ENCODE measurements at regions not wholly inside any gene's neighbourhood (a gene's known extent, or its start where the extent isn't known, plus 50 kb on each side); places are given as distances from the start of the nearest gene placed in this dataset.
A peak's percentile ranks its signal among the peaks of the same experiment; 100 is the strongest.

DNA sequence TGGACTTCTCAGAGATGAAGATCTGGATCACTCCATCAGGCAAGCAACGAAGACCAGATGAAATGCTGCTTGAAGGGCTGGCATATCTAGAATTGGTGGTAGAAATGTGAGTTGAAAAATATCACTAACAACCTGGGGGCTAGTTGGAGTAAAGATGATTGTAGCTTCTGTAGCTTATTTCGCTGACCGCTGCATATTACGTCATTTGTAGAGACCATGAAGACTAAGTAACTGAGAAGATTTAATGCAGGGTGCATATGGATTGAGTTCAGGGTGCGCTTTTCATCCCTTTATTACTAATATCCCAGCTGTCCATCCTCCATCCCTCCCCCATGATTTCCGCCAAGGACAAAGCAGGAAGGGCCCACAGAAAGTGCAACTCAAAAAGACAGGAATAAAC, 1364.0 kb downstream of the PCDH9 start:
- Mint-ChIP-seq H3K27me3 (no peaks in the 10 kb centered on the region), H3K36me3 (no peaks in the 10 kb centered on the region), H3K4me3 (no peak overlapping the region), H3K27ac (no peak overlapping the region), H3K4me1 (no peaks in the 10 kb centered on the region), H3K9me3 (peaks cover 0 to 3% (median 0%) of the 10 kb centered on the region in 7 donors)
- no peak for DNase-seq
- ATAC-seq (ENCODE audit: low read depth in 2 of 2): no peak

GRCh38 chr13:65865206-65865605, 1364.9 kb downstream of the PCDH9 start:
- Mint-ChIP-seq H3K4me1 (no peaks in the 10 kb centered on the region), H3K36me3 (no peaks in the 10 kb centered on the region), H3K27ac (no peak overlapping the region), H3K27me3 (no peaks in the 10 kb centered on the region), H3K9me3 (peaks cover 0 to 3% (median 0%) of the 10 kb centered on the region in 7 donors), H3K4me3 (no peak overlapping the region)
- DNase-seq (no peak), ATAC-seq (ENCODE audit: low read depth in 2 of 2) (no peak)

DNA sequence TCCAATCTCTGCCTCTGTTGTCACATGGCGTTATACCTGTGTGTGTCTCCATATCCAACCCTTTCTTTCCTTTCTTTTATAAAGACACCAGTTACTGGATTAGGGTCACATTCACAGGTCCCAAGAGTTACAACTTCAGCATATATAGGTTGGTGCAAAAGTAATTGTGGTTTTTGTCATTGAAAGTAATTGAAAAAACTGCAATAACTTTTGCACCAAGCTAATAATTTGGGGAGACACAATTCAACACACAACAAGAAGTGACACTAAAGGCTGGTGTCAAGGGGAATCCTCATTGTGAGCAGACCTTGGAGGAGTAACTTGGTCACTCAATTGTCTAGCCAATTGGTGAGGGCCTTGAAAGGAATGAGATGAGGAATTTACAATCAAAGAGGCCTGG, 1366.1 kb downstream of the PCDH9 start:
- Mint-ChIP-seq H3K36me3 (no peaks in the 10 kb centered on the region), H3K9me3 (peaks cover 0 to 3% (median 0%) of the 10 kb centered on the region in 7 donors), H3K4me3 (no peak overlapping the region), H3K27me3 (no peaks in the 10 kb centered on the region), H3K27ac (peak overlapping the region in 1 of 6 donors; percentile 29), H3K4me1 (no peaks in the 10 kb centered on the region)
- DNase-seq (no peak), ATAC-seq (ENCODE audit: low read depth in 2 of 2) (no peak)

DNA sequence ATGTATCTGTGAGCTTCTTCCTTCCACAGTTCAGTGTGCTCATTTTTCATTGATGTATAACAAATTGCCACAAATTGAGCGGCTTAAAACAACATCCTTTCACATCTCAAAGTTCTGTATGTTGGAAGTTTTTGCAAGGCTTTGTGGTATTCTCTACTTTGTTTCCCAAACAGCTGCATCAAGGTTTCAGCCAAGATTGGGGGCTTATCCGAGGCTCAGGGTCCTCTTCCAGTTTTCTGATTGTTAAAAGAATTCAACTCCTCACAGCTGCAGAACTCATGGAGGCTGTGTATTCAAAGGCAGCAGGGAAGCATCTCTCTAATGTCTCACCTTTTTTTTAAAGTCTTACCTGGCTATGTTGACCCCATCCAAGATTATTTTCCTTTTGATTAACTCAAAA, 1369.8 kb downstream of the PCDH9 start:
- Mint-ChIP-seq H3K27me3 (no peaks in the 10 kb centered on the region), H3K4me3 (no peak overlapping the region), H3K4me1 (no peaks in the 10 kb centered on the region), H3K36me3 (no peaks in the 10 kb centered on the region), H3K9me3 (no peaks in the 10 kb centered on the region), H3K27ac (no peak overlapping the region)
- no peak for ATAC-seq (ENCODE audit: low read depth in 2 of 2)
- no peak for DNase-seq

DNA sequence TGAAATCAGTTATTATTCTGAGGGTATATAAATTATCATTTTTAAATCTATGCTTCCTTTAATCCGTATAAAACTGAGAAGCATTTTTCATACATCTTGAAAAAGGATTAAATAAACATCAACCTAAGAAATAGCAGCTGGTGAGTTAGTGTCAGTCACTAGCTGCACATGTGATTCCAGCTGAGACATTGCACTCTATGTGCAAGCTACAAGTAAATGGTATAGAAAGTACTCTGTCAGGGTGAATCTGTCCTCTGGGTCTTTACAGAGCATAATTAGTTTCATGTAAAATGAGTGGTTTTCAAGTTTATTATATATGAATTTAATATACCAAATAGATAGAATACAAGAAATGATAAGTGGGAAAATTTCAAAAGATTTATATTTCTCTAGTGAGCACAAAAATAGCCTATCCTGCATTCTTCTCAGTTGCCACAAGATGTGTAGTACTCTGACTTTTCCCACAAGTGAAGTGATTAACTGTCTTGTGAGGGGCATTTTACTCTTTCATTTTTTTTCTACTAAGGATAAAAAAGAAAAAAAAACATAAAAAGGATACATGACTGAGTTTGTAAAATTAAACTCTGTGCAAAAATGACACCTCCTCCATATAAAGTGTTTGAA, 1372.1 kb downstream of the PCDH9 start:
- H3K4me3 Mint-ChIP-seq: no peak overlapping the region
- H3K4me1 Mint-ChIP-seq: no peaks in the 10 kb centered on the region
- no peaks in the 10 kb centered on the region for H3K36me3 Mint-ChIP-seq
- H3K9me3 Mint-ChIP-seq: no peaks in the 10 kb centered on the region
- ATAC-seq (ENCODE audit: low read depth in 2 of 2): no peak
- no peak for DNase-seq
- H3K27me3 Mint-ChIP-seq: no peaks in the 10 kb centered on the region
- no peak overlapping the region for H3K27ac Mint-ChIP-seq

DNA sequence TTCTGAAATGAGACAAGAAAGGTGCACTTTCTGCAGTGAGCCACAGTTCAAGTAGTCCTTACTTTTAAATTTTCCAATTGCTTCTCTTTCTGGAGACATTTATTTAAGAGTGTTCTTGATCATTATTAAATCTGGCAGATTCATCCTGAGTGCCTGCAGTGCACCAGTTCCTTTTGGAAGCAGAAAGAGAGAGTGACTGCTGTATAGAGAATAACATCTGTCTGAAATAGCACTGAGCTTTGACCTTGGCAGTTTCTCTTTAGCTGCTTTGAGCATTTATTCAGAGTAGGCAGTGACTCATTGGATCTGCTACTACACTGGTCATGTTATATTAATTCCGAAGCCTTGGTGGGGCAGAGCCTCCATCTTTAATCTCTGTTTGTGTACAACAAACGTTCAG, 1373.7 kb downstream of the PCDH9 start:
- H3K27me3 Mint-ChIP-seq: peaks cover 0 to 3% (median 0%) of the 10 kb centered on the region in 3 donors
- H3K4me1 Mint-ChIP-seq: no peaks in the 10 kb centered on the region
- no peak overlapping the region for H3K4me3 Mint-ChIP-seq
- H3K9me3 Mint-ChIP-seq: no peaks in the 10 kb centered on the region
- no peaks in the 10 kb centered on the region for H3K36me3 Mint-ChIP-seq
- ATAC-seq (ENCODE audit: low read depth in 2 of 2) (no peak), DNase-seq (no peak)
- no peak overlapping the region for H3K27ac Mint-ChIP-seq

GRCh38 chr13:65855242-65855805, 1374.8 kb downstream of the PCDH9 start:
- Mint-ChIP-seq H3K9me3 (no peaks in the 10 kb centered on the region), H3K36me3 (no peaks in the 10 kb centered on the region), H3K4me1 (no peaks in the 10 kb centered on the region), H3K27ac (no peak overlapping the region), H3K27me3 (peaks cover 0 to 3% (median 0%) of the 10 kb centered on the region in 3 donors), H3K4me3 (no peak overlapping the region)
- DNase-seq (no peak), ATAC-seq (ENCODE audit: low read depth in 2 of 2) (no peak)

DNA sequence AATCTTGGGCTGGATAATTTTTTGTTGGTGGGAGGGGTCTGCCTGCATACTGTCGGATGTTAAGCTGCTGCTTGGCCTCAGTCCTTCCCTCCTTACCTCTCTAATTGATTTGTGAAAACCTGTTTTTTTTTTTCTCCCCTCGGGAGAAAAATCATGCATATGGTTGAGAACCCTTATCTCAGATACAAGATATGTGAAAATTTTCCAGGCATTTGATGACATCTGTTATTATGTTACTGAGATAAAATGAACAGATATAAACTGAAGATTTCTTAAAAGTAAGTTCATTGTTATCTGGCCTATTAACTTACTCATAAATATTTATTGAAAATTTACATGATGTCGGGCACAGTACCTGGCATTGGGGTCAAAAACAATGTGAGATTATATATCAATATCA, 1375.7 kb downstream of the PCDH9 start:
- Mint-ChIP-seq H3K27ac (no peak overlapping the region), H3K4me3 (no peak overlapping the region), H3K27me3 (peaks cover 0 to 3% (median 0%) of the 10 kb centered on the region in 3 donors), H3K36me3 (no peaks in the 10 kb centered on the region), H3K9me3 (no peaks in the 10 kb centered on the region), H3K4me1 (no peaks in the 10 kb centered on the region)
- DNase-seq (no peak), ATAC-seq (ENCODE audit: low read depth in 2 of 2) (no peak)

DNA sequence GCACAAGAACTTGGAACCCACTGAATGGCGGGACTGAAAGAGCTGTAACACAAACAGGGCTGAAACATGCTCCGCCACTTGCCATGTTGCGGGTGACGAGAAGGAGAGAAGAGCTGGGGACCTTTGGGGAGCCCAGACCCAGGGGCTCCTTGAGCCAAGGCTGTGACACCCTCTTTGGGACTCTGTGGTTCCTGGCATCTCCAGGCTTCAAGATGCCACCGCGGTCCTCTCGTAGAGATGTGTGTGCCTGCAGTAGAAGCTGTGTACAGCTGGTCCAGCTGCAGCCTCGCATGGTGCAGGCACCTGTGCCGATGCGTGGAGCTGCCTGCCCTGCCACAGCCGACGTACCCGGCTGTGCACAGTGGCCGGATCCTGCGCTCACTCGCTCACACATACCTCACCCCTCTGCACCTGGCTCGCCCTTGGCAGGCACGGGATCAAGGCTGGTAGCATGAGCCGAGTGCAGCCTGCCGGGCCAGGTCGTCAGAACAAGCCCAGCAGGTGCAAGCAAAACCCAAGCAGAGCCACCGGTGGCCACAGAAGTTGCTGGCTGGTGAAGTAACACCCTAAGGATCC, 1385.8 kb downstream of the PCDH9 start:
- Mint-ChIP-seq H3K27me3 (no peaks in the 10 kb centered on the region), H3K27ac (no peak overlapping the region), H3K9me3 (peaks cover 0 to 6% (median 0%) of the 10 kb centered on the region in 7 donors), H3K36me3 (no peaks in the 10 kb centered on the region), H3K4me1 (no peaks in the 10 kb centered on the region), H3K4me3 (no peak overlapping the region)
- no peak for ATAC-seq (ENCODE audit: low read depth in 2 of 2)
- no peak for DNase-seq

DNA sequence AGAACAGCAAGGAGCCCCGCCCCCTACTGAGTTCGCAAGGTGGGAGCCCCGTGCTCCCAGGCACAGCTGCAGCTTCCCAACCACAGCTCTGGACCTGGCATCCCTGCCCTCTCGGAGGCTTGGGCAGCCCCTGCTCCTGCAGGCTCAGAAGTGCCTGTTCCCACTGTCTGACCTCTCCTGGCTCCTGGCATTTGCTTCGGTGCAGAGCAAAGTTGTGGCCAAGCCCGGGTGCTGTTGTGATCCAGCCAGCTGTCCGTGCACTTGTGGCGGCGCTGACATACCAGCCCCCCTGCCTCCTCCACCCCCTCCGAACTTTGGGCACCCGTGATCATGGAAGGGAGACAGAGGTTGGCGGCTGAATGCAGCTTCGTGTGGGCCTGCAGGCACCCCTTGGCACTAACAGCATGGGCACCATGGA, 1386.8 kb downstream of the PCDH9 start:
- no peaks in the 10 kb centered on the region for H3K27me3 Mint-ChIP-seq
- H3K4me3 Mint-ChIP-seq: no peak overlapping the region
- H3K27ac Mint-ChIP-seq: no peak overlapping the region
- DNase-seq (no peak), ATAC-seq (ENCODE audit: low read depth in 2 of 2) (no peak)
- H3K4me1 Mint-ChIP-seq: no peaks in the 10 kb centered on the region
- peaks cover 0 to 6% (median 0%) of the 10 kb centered on the region in 7 donors for H3K9me3 Mint-ChIP-seq
- H3K36me3 Mint-ChIP-seq: no peaks in the 10 kb centered on the region

DNA sequence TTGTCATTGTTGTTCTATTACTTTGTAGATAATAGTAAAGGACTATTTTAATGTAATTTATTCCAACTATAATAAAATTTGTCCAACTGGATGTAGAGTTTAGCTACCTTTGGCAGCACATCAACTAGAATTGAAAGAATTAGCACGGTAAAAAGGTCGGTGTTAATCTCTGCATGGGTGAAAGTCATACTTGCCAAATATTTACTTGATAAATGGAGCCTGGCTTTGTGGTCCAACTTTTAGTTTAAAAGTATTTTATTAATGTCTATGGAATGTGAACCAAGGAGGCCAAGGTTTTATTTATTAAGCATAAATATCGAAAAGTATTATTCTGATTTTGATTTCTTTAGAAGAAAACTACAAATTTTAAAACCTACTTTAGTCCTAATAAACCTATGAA, 1389.0 kb downstream of the PCDH9 start:
- no peaks in the 10 kb centered on the region for H3K27me3 Mint-ChIP-seq
- DNase-seq (no peak), ATAC-seq (ENCODE audit: low read depth in 2 of 2) (no peak)
- no peak overlapping the region for H3K4me3 Mint-ChIP-seq
- H3K9me3 Mint-ChIP-seq: peaks cover 0 to 6% (median 0%) of the 10 kb centered on the region in 7 donors
- no peaks in the 10 kb centered on the region for H3K4me1 Mint-ChIP-seq
- H3K27ac Mint-ChIP-seq: no peak overlapping the region
- no peaks in the 10 kb centered on the region for H3K36me3 Mint-ChIP-seq

DNA sequence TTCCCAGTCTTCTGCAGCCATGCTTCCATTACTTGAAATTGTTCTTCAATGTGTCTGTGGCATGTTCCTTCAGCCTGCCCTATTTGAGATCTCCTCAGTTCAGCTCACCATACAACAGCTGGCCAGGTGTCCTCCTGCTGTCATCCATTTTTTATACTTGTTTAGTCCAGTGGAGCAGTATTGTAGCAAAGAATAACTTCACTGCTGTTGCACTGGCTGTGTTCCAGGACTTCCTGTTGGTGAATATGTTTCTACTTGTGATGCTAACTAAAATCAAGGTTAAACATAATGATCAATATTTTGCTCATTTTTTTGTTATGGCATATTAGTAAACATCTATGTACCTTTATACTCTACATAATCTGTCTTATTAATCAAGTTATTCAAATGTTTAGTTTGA, 1394.1 kb downstream of the PCDH9 start:
- DNase-seq (no peak), ATAC-seq (ENCODE audit: low read depth in 2 of 2) (no peak)
- H3K9me3 Mint-ChIP-seq: no peaks in the 10 kb centered on the region
- no peak overlapping the region for H3K4me3 Mint-ChIP-seq
- H3K27me3 Mint-ChIP-seq: no peaks in the 10 kb centered on the region
- no peaks in the 10 kb centered on the region for H3K4me1 Mint-ChIP-seq
- H3K27ac Mint-ChIP-seq: no peak overlapping the region
- no peaks in the 10 kb centered on the region for H3K36me3 Mint-ChIP-seq

DNA sequence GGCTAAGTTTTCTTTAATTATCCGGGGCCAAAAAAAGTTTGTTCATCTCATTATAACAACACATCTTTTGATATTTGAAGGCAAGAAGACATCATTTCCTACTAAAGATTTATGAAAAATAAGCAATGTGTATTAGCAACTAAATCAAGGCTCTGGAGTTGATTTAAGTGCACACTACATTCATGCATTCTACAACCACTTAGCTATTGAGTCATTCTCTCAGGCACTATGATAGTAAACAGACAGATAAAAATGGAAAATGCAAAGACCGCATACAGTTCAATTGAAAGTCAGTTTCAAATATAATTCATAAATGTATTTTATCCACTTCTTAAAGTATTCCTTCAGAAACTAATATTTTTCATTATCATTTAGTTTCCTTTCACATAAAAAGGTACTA, 1395.2 kb downstream of the PCDH9 start:
- no peaks in the 10 kb centered on the region for H3K9me3 Mint-ChIP-seq
- no peak overlapping the region for H3K27ac Mint-ChIP-seq
- H3K4me1 Mint-ChIP-seq: no peaks in the 10 kb centered on the region
- no peaks in the 10 kb centered on the region for H3K36me3 Mint-ChIP-seq
- no peak for ATAC-seq (ENCODE audit: low read depth in 2 of 2)
- H3K4me3 Mint-ChIP-seq: no peak overlapping the region
- DNase-seq: no peak
- no peaks in the 10 kb centered on the region for H3K27me3 Mint-ChIP-seq

GRCh38 chr13:65830411-65831205, 1399.5 kb downstream of the PCDH9 start:
- Mint-ChIP-seq H3K9me3 (no peaks in the 10 kb centered on the region), H3K4me3 (no peak overlapping the region), H3K36me3 (no peaks in the 10 kb centered on the region), H3K27ac (no peak overlapping the region), H3K27me3 (no peaks in the 10 kb centered on the region), H3K4me1 (no peaks in the 10 kb centered on the region)
- DNase-seq (no peak), ATAC-seq (ENCODE audit: low read depth in 2 of 2) (no peak)
